Hematopoietic multipotent progenitor cell (in vitro differentiated cells): ENCODE measurements at regions not wholly inside any gene's neighbourhood (a gene's known extent, or its start where the extent isn't known, plus 50 kb on each side); places are given as distances from the start of the nearest gene placed in this dataset.

Experiments
- DNase-seq, 3 donors: peaks; one replicate each; pipeline ENCODE4 v3.0.0-alpha.2; 2011 to 2015; ENCODE audit warnings: low read depth in 2 of 3, low spot score in 2 of 3

GRCh38 chr2:184472481-184472880, 125.8 kb upstream of the ZNF804A start:
- no peak for DNase-seq

GRCh38 chr2:184481865-184482264, 116.5 kb upstream of the ZNF804A start:
- DNase-seq = no peak

GRCh38 chr2:184498936-184499335, 99.4 kb upstream of the ZNF804A start:
- no peak for DNase-seq

- no peak for DNase-seq
Measured at GRCh38 chr2:184504252-184504651, 94.1 kb upstream of the ZNF804A start.

- no peak for DNase-seq
Measured at GRCh38 chr2:184507254-184507653, 91.1 kb upstream of the ZNF804A start.

GRCh38 chr2:184517402-184517801, 80.9 kb upstream of the ZNF804A start:
- no peak for DNase-seq

GRCh38 chr2:184520441-184520840, 77.9 kb upstream of the ZNF804A start:
- DNase-seq = no peak

GRCh38 chr2:184523732-184524131, 74.6 kb upstream of the ZNF804A start:
- DNase-seq = no peak

GRCh38 chr2:184524551-184525382, 73.6 kb upstream of the ZNF804A start:
- DNase-seq = no peak

- no peak for DNase-seq
Measured at GRCh38 chr2:184527058-184527457, 71.3 kb upstream of the ZNF804A start.

- DNase-seq = no peak
Measured at GRCh38 chr2:184528119-184528518, 70.2 kb upstream of the ZNF804A start.

GRCh38 chr2:184530239-184530638, 68.1 kb upstream of the ZNF804A start:
- no peak for DNase-seq

GRCh38 chr2:184530959-184531358, 67.4 kb upstream of the ZNF804A start:
- DNase-seq = no peak

- no peak for DNase-seq
Measured at GRCh38 chr2:184532551-184532950, 65.8 kb upstream of the ZNF804A start.

GRCh38 chr2:184534986-184535385, 63.3 kb upstream of the ZNF804A start:
- no peak for DNase-seq

- no peak for DNase-seq
Measured at GRCh38 chr2:184540246-184540789, 58.0 kb upstream of the ZNF804A start.

GRCh38 chr2:184541591-184541990, 56.7 kb upstream of the ZNF804A start:
- no peak for DNase-seq

- DNase-seq = no peak
Measured at GRCh38 chr2:184543832-184544231, 54.5 kb upstream of the ZNF804A start.
